ENCODE measurements at regions not wholly inside any gene's neighbourhood (a gene's known extent, or its start where the extent isn't known, plus 50 kb on each side); places are given as distances from the start of the nearest gene placed in this dataset.

GRCh38 chr9:89807101-89807395 is 202.2 kb downstream of the GADD45G start:
- Histone ChIP-seq H3K36me3 (no peaks in the 10 kb centered on the region), H3K27me3 (no peaks in the 10 kb centered on the region), H3K4me3 (no peak overlapping the region), H3K9me3 (no peaks in the 10 kb centered on the region), H3K27ac (no peak overlapping the region), H3K4me1 (peaks cover 0 to 7% (median 0%) of the 10 kb centered on the region in 4 donors)
- no peak for TF ChIP-seq EP300 (IDR thresholded peaks at IDR 0.05; ENCODE audit: low read depth)
- no peak for TF ChIP-seq CTCF (IDR thresholded peaks at IDR 0.05)
- TF ChIP-seq POLR2A (IDR thresholded peaks at IDR 0.05): no peak
- no peak for TF ChIP-seq POLR2AphosphoS5 (IDR thresholded peaks at IDR 0.05)
- in situ Hi-C loops (cut with MboI; ENCODE audit: low pct_ligation_motif_present in 1 of 4, low pct_unique_long_range_greater_than_20kb in 1 of 4, low sequenced_read_pairs in 3 of 4) (no loop called here), intact Hi-C loops (cut with DNase I; ENCODE audit: low total_unique reads) (no loop called here)
- DNase-seq: no peak
- 94 to 100% methylated on average over 1 to 5 of the region's 5 CpGs for WGBS, 2 donors (ENCODE audit: low coverage in 1 of 2)

GRCh38 chr9:89807682-89808075 is 202.9 kb downstream of the GADD45G start:
- TF ChIP-seq POLR2AphosphoS5 (IDR thresholded peaks at IDR 0.05) (no peak), EP300 (IDR thresholded peaks at IDR 0.05; ENCODE audit: low read depth) (no peak), POLR2A (IDR thresholded peaks at IDR 0.05) (no peak), CTCF (IDR thresholded peaks at IDR 0.05) (no peak)
- WGBS, 2 donors (ENCODE audit: low coverage in 1 of 2): 75% methylated on average over 2 of the region's 2 CpGs; no CpG with 5 or more reads in 1 of the 2 donors
- Histone ChIP-seq H3K27ac (no peak overlapping the region), H3K4me3 (no peak overlapping the region), H3K9me3 (no peaks in the 10 kb centered on the region), H3K36me3 (no peaks in the 10 kb centered on the region), H3K27me3 (no peaks in the 10 kb centered on the region), H3K4me1 (peaks cover 0 to 3% (median 0%) of the 10 kb centered on the region in 4 donors)
- DNase-seq: no peak
- intact Hi-C loops (cut with DNase I; ENCODE audit: low total_unique reads) (no loop called here), in situ Hi-C loops (cut with MboI; ENCODE audit: low pct_ligation_motif_present in 1 of 4, low pct_unique_long_range_greater_than_20kb in 1 of 4, low sequenced_read_pairs in 3 of 4) (no loop called here)

- no peaks in the 10 kb centered on the region for H3K4me1 ChIP-seq
- no peaks in the 10 kb centered on the region for H3K27me3 ChIP-seq
- no peak for DNase-seq
- no peak overlapping the region for H3K4me3 ChIP-seq
- H3K9me3 ChIP-seq: no peaks in the 10 kb centered on the region
- TF ChIP-seq POLR2A (IDR thresholded peaks at IDR 0.05) (no peak), POLR2AphosphoS5 (IDR thresholded peaks at IDR 0.05) (no peak), EP300 (IDR thresholded peaks at IDR 0.05; ENCODE audit: low read depth) (no peak), CTCF (IDR thresholded peaks at IDR 0.05) (no peak)
- no peak overlapping the region for H3K27ac ChIP-seq
- WGBS, 2 donors (ENCODE audit: low coverage in 1 of 2): 89 to 91% methylated on average over 7 to 13 of the region's 13 CpGs
- in situ Hi-C loops (cut with MboI; ENCODE audit: low pct_ligation_motif_present in 1 of 4, low pct_unique_long_range_greater_than_20kb in 1 of 4, low sequenced_read_pairs in 3 of 4) (no loop called here), intact Hi-C loops (cut with DNase I; ENCODE audit: low total_unique reads) (no loop called here)
- H3K36me3 ChIP-seq: no peaks in the 10 kb centered on the region
These were observed 203.4 kb downstream of the GADD45G start for GRCh38 chr9:89808076-89808755.

- intact Hi-C loops (cut with DNase I; ENCODE audit: low total_unique reads): no loop called here
- Histone ChIP-seq H3K9me3 (no peaks in the 10 kb centered on the region), H3K27me3 (no peaks in the 10 kb centered on the region), H3K36me3 (no peaks in the 10 kb centered on the region), H3K4me1 (no peaks in the 10 kb centered on the region), H3K27ac (no peak overlapping the region), H3K4me3 (no peak overlapping the region)
- no peak for DNase-seq
- TF ChIP-seq CTCF (IDR thresholded peaks at IDR 0.05) (no peak), EP300 (IDR thresholded peaks at IDR 0.05; ENCODE audit: low read depth) (no peak), POLR2A (IDR thresholded peaks at IDR 0.05) (no peak), POLR2AphosphoS5 (IDR thresholded peaks at IDR 0.05) (no peak)
- 89 to 92% methylated on average over 11 to 12 of the region's 12 CpGs for WGBS, 2 donors (ENCODE audit: low coverage in 1 of 2)
- in situ Hi-C loops (cut with MboI; ENCODE audit: low pct_ligation_motif_present in 1 of 4, low pct_unique_long_range_greater_than_20kb in 1 of 4, low sequenced_read_pairs in 3 of 4): no loop called here
These were observed 204.0 kb downstream of the GADD45G start for GRCh38 chr9:89808756-89809181.
